LNCAP (cell line): ENCODE measurements at regions not wholly inside any gene's neighbourhood (a gene's known extent, or its start where the extent isn't known, plus 50 kb on each side); places are given as distances from the start of the nearest gene placed in this dataset.

Experiments used
- CTCF ChIP-seq: fragments of 450-650 bp; IDR thresholded peaks from 2 replicates; pipeline ENCODE4 v1.5.1; 2017; ENCODE audit warnings: mild to moderate bottlenecking

DNA sequence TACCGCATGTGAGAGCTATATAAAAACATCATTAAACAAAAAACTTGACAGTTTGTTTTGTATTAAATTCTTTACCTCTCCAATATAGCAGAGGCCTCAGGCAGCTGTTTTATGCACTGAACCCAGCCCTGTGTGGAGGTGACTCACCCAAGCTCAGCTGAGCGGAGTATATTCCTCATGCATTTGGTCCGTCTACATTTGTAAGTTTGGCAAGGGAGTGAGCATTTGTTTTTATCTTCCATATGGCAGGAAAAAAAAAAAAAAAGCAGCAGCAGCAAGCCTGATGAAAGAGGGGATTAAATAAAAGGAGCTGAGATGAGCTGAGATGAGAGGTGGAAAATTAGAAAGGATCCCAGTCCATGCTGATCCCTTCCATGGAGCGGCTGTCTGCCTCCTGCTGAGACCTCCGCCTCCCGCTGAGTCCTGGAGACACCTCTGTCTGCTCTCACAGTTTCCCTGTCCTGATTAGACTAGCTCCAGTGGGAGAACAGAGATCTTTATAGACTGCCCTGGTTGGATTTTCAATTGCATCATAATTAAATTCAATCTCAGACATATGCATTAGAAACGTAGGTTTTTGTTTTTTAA is 112.0 kb upstream of the CTNND2 start:
- no peak for TF ChIP-seq CTCF

- TF ChIP-seq CTCF, result no peak
These were observed 109.1 kb upstream of the CTNND2 start for GRCh38 chr5:12013351-12013750.

GRCh38 chr5:12003680-12004079 is 99.4 kb upstream of the CTNND2 start:
- TF ChIP-seq CTCF, result no peak

GRCh38 chr5:11998397-11998796 is 94.2 kb upstream of the CTNND2 start:
- no peak for TF ChIP-seq CTCF

DNA sequence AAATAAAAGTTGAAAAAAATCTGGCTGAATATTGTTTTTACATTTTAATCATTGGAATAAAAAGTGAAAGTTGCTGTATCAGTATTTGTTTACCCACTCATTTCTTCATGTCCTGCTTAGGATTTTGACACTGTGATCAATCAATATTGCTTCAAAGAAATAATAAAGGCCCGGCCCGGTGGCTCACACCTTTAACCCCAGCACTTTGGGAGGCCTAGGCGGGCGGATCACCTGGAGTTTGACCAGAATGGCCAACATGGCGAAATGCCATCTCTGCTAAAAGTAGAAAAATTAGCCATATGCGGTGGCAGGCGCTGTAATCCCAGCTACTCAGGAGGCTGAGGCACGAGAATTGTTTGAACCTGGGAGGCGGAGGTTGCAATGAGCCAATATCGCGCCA is 93.7 kb upstream of the CTNND2 start:
- no peak for TF ChIP-seq CTCF

GRCh38 chr5:11992518-11992917 is 88.3 kb upstream of the CTNND2 start:
- TF ChIP-seq CTCF, result no peak

GRCh38 chr5:11985993-11986392 is 81.7 kb upstream of the CTNND2 start:
- no peak for TF ChIP-seq CTCF

GRCh38 chr5:11984196-11984595 is 80.0 kb upstream of the CTNND2 start:
- TF ChIP-seq CTCF, result no peak
